ENCODE measurements at regions not wholly inside any gene's neighbourhood (a gene's known extent, or its start where the extent isn't known, plus 50 kb on each side); places are given as distances from the start of the nearest gene placed in this dataset.

- BruUV-seq (replicated peaks): no TSS peak
- peaks cover 2% of the 10 kb centered on the region for H3K9me1 ChIP-seq (ENCODE audit: control insufficient read depth, insufficient read depth, low read length)
- POLR2A ChIA-PET: interaction anchor here (0.7 to 3.1 kb wide), 2 partner anchors 11 to 463 kb away, joined by 3 to 22 read pairs; no protein-coding TSS in a partner anchor
- FAIRE-seq: peak; percentile 15
- 0 out of 4 replicates have a peak overlapping the region, but pooled peaks of 1 of the 2 experiments have one; percentile 9 for H3K9ac ChIP-seq (ENCODE audit: insufficient read depth in 1 of 2, low read depth in 2 of 2, low read length in 2 of 2)
- 22% methylated on average over 16 of the region's 18 CpGs for WGBS (ENCODE audit: insufficient coverage, low coverage, missing lambda C conversion rate)
- DNase-seq (ENCODE audit: extremely low read depth in 1 of 4, low spot score in 3 of 4): no peak
- no peak overlapping the region for H3K4me3 ChIP-seq
- no peaks in the 10 kb centered on the region for H3K9me3 ChIP-seq (replicated peaks; ENCODE audit: control insufficient read depth, insufficient read depth, low read depth, low read length)
- in situ Hi-C loops (cut with MboI) (no loop called here), intact Hi-C loops (cut with micrococcal nuclease) (no loop called here)
- peaks cover 7% of the 10 kb centered on the region; the same call in 1 of the 2 replicates for H4K20me1 ChIP-seq (replicated peaks; ENCODE audit: control insufficient read depth, insufficient read depth, low read length)
- TF ChIP-seq ZNF184 (CRISPR knock-in tag; IDR thresholded peaks at IDR 0.05): no peak
- TF ChIP-seq ZNF23 (CRISPR knock-in tag; IDR thresholded peaks at IDR 0.05): no peak
- TF ChIP-seq, protein P1, sequence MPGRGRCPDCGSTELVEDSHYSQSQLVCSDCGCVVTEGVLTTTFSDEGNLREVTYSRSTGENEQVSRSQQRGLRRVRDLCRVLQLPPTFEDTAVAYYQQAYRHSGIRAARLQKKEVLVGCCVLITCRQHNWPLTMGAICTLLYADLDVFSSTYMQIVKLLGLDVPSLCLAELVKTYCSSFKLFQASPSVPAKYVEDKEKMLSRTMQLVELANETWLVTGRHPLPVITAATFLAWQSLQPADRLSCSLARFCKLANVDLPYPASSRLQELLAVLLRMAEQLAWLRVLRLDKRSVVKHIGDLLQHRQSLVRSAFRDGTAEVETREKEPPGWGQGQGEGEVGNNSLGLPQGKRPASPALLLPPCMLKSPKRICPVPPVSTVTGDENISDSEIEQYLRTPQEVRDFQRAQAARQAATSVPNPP (IDR thresholded peaks at IDR 0.05; ENCODE audit: borderline replicate concordance, insufficient read depth, insufficient read length): no peak
- TF ChIP-seq ZSCAN32 (CRISPR knock-in tag; IDR thresholded peaks at IDR 0.05): no peak
- no peak for TF ChIP-seq POLR2A (conservative IDR thresholded peaks at IDR 0.05)
- TF ChIP-seq FOXA1 (IDR thresholded peaks at IDR 0.05; ENCODE audit: borderline replicate concordance): no peak
- TF ChIP-seq PHTF2 (CRISPR knock-in tag; IDR thresholded peaks at IDR 0.05): no peak
- CTCF ChIA-PET (ENCODE audit: low intra/inter-chr PET ratio): no interaction called here
- ATAC-seq: no peak
- H2AFZ ChIP-seq (ENCODE audit: low read depth, low read length): no peak overlapping the region
- peaks cover 0 to 25% of the 10 kb centered on the region in 2 experiments; a peak in 2 of 5 replicates for H3K4me1 ChIP-seq (replicated peaks in 1 of 2; ENCODE audit: control insufficient read depth in 2 of 2, insufficient read depth in 2 of 2, low read length in 2 of 2)
- H3K27ac ChIP-seq (ENCODE audit: extremely low read depth, low read depth, low read length): no peak overlapping the region
- no peaks in the 10 kb centered on the region for H3K36me3 ChIP-seq (ENCODE audit: control insufficient read depth, insufficient read depth, low read length)
- H3K27me3 ChIP-seq (ENCODE audit: control insufficient read depth in 2 of 2, insufficient read depth in 2 of 2, low read length in 2 of 2): peaks cover 0 to 36% of the 10 kb centered on the region in 2 experiments; a peak in 3 of 5 replicates
- H3K79me2 ChIP-seq (ENCODE audit: control insufficient read depth, insufficient read depth, low read length): no peaks in the 10 kb centered on the region
- H3K4me2 ChIP-seq (ENCODE audit: insufficient read depth, low read length): no peak overlapping the region
Measured at GRCh38 chr17:77312061-77312701, 171.4 kb downstream of the SEC14L1 start.
